ENCODE measurements at regions not wholly inside any gene's neighbourhood (a gene's known extent, or its start where the extent isn't known, plus 50 kb on each side); places are given as distances from the start of the nearest gene placed in this dataset.
A peak's percentile ranks its signal among the peaks of the same experiment; 100 is the strongest.
"Not testable (repeated sequence)": the region's sequence is repeated elsewhere in the genome, so short reads cannot be mapped to it uniquely, and the experiment has no call there.

- not testable (repeated sequence) for DNase-seq (ENCODE audit: extremely low read depth in 1 of 11, low read depth in 9 of 11, low spot score in 4 of 11)
Measured at GRCh38 chr1:218008296-218008695, 276.8 kb upstream of the RRP15 start.

GRCh38 chr1:218015106-218015505, 270.0 kb upstream of the RRP15 start:
- not testable (repeated sequence) for DNase-seq (ENCODE audit: extremely low read depth in 1 of 11, low read depth in 9 of 11, low spot score in 4 of 11)

- no peak for DNase-seq (ENCODE audit: extremely low read depth in 1 of 11, low read depth in 9 of 11, low spot score in 4 of 11)
Measured at GRCh38 chr1:218024211-218024720, 260.8 kb upstream of the RRP15 start.

- no peak for DNase-seq (ENCODE audit: extremely low read depth in 1 of 11, low read depth in 9 of 11, low spot score in 4 of 11)
Measured at GRCh38 chr1:218025454-218025853, 259.6 kb upstream of the RRP15 start.

GRCh38 chr1:218027152-218027551, 257.9 kb upstream of the RRP15 start:
- DNase-seq (ENCODE audit: extremely low read depth in 1 of 11, low read depth in 9 of 11, low spot score in 4 of 11), result no peak

GRCh38 chr1:218030846-218031245, 254.2 kb upstream of the RRP15 start:
- no peak for DNase-seq (ENCODE audit: extremely low read depth in 1 of 11, low read depth in 9 of 11, low spot score in 4 of 11)

- DNase-seq (ENCODE audit: extremely low read depth in 1 of 11, low read depth in 9 of 11, low spot score in 4 of 11), result no peak
Measured at GRCh38 chr1:218031901-218032300, 253.2 kb upstream of the RRP15 start.

- no peak for DNase-seq (ENCODE audit: extremely low read depth in 1 of 11, low read depth in 9 of 11, low spot score in 4 of 11)
Measured at GRCh38 chr1:218034468-218034867, 250.6 kb upstream of the RRP15 start.

- DNase-seq (ENCODE audit: extremely low read depth in 1 of 11, low read depth in 9 of 11, low spot score in 4 of 11), result no peak
Measured at GRCh38 chr1:218048828-218049420, 236.2 kb upstream of the RRP15 start.

- peak in 6 of 11 donors; percentile 19 to 38 (median 24) for DNase-seq (ENCODE audit: extremely low read depth in 1 of 11, low read depth in 9 of 11, low spot score in 4 of 11)
Measured at GRCh38 chr1:218049641-218050040, 235.5 kb upstream of the RRP15 start.

GRCh38 chr1:218058730-218059129, 226.4 kb upstream of the RRP15 start:
- no peak for DNase-seq (ENCODE audit: extremely low read depth in 1 of 11, low read depth in 9 of 11, low spot score in 4 of 11)

GRCh38 chr1:218064426-218064825, 220.7 kb upstream of the RRP15 start:
- DNase-seq (ENCODE audit: extremely low read depth in 1 of 11, low read depth in 9 of 11, low spot score in 4 of 11), result peak in 1 of 11 donors; percentile 16

GRCh38 chr1:218066332-218066731, 218.8 kb upstream of the RRP15 start:
- DNase-seq (ENCODE audit: extremely low read depth in 1 of 11, low read depth in 9 of 11, low spot score in 4 of 11), result no peak

GRCh38 chr1:218068241-218068640, 216.9 kb upstream of the RRP15 start:
- no peak for DNase-seq (ENCODE audit: extremely low read depth in 1 of 11, low read depth in 9 of 11, low spot score in 4 of 11)

- no peak for DNase-seq (ENCODE audit: extremely low read depth in 1 of 11, low read depth in 9 of 11, low spot score in 4 of 11)
Measured at GRCh38 chr1:218069180-218069579, 215.9 kb upstream of the RRP15 start.

- DNase-seq (ENCODE audit: extremely low read depth in 1 of 11, low read depth in 9 of 11, low spot score in 4 of 11), result no peak
Measured at GRCh38 chr1:218073062-218073461, 212.0 kb upstream of the RRP15 start.

GRCh38 chr1:218078916-218079315, 206.2 kb upstream of the RRP15 start:
- no peak for DNase-seq (ENCODE audit: extremely low read depth in 1 of 11, low read depth in 9 of 11, low spot score in 4 of 11)

GRCh38 chr1:218079347-218079746, 205.7 kb upstream of the RRP15 start:
- DNase-seq (ENCODE audit: extremely low read depth in 1 of 11, low read depth in 9 of 11, low spot score in 4 of 11), result no peak

GRCh38 chr1:218079820-218080219, 205.3 kb upstream of the RRP15 start:
- DNase-seq (ENCODE audit: extremely low read depth in 1 of 11, low read depth in 9 of 11, low spot score in 4 of 11), result no peak

GRCh38 chr1:218080863-218081262, 204.2 kb upstream of the RRP15 start:
- DNase-seq (ENCODE audit: extremely low read depth in 1 of 11, low read depth in 9 of 11, low spot score in 4 of 11), result no peak

GRCh38 chr1:218081358-218081757, 203.7 kb upstream of the RRP15 start:
- DNase-seq (ENCODE audit: extremely low read depth in 1 of 11, low read depth in 9 of 11, low spot score in 4 of 11), result no peak
